ENCODE measurements at regions not wholly inside any gene's neighbourhood (a gene's known extent, or its start where the extent isn't known, plus 50 kb on each side); places are given as distances from the start of the nearest gene placed in this dataset.
A peak's percentile ranks its signal among the peaks of the same experiment; 100 is the strongest.
"Not testable (repeated sequence)": the region's sequence is repeated elsewhere in the genome, so short reads cannot be mapped to it uniquely, and the experiment has no call there.

DNA sequence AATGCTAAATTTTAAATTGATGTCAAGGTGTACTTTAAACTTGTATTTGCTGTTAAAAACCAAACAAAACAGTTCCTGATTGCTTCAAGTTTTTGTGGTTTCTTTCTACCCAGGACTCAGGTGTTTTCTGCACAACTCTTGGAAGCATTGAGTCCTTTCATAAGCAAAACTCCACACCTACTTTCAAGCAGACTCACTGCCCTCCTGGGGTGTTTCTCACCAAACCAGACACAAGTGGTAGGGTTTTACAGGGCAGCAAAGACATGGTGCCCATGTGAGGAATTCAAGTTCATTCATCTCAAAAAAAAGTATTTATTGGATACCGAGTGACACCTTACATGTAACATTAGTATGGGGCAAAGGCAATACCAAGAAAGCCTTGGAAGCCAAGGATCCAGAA, 146.7 kb upstream of the BNIP2 start:
- DNase-seq (ENCODE audit: insufficient read length, low spot score), result no peak
- no peak for FAIRE-seq

DNA sequence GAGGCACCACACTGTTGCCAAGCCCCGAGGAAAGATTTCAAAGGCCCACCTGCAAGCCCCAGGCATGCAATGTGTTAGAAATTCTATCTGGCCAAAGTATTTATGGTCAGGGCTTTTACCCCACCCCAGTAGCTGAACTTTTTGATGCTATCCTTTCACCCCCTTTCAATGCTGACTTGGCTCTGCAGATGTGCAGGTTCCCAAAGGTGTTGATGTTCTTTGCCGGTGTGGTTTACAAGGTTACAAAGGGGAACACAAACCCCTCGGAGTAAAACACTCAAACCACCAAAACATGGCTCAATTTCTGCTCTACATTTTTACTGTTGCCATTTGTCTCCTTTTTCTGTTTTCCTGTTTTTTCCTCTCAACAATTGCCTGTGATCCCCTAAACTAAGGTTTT, 145.4 kb upstream of the BNIP2 start:
- DNase-seq (ENCODE audit: insufficient read length, low spot score) (no peak), FAIRE-seq (no peak)

DNA sequence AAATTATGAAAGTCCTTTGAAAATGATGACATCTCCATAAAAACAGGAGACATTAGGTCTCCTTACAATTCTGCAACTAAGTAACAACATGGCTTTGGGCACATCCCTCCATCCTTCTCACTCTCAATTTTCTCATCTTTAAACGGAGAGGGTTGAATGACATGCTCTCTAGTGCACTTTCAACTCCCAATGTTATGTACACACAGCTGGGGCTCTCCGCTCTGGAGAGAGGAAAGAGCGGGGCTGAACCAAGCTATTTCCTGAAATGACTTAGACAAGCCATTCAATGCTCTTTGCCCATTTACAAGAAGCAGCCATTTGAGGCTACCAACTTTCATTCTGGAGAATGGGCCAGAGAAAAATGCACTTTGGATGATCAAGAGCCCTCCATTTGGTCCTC, 144.2 kb upstream of the BNIP2 start:
- DNase-seq (ENCODE audit: insufficient read length, low spot score), result no peak
- no peak for FAIRE-seq

DNA sequence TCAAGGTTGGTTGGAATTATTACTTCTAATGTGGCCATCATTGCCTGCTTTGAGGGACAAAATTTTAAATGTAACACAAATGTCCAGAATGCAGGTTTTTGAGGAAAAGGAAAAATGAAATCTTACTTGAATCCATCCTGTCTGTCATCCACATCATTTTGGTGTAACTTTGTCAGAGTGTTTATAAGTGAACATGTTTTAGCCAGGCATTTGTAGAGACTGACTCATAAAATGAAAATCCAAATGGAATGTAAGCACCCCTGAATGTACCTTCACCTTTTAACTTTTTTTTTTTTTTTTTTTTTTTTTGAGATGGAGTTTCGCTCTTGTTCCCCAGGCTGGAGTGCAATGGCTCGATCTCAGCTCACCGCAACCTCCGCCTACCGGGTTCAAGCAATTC, 141.8 kb upstream of the BNIP2 start:
- DNase-seq (ENCODE audit: insufficient read length, low spot score) (no peak), FAIRE-seq (no peak)

DNA sequence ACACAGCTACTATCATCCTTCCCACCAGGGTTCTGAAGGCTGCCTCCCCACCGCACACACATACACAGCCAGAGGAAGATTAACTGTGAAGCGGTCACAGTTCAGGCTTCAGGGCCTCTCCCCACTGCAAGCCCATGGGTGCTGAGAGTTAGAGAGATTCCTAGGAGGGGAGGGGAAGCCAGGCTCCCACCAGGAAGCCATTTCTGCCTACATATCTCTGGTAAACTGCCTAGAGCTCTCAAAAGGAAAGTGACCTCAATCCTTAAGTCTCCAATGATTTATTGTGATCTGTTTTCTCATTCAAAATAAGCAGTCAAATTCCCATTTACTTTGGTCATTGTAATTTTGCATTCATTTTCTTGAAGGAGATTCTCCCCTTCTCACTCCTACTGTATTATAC, 141.0 kb upstream of the BNIP2 start:
- DNase-seq (ENCODE audit: insufficient read length, low spot score) (no peak), FAIRE-seq (no peak)

DNA sequence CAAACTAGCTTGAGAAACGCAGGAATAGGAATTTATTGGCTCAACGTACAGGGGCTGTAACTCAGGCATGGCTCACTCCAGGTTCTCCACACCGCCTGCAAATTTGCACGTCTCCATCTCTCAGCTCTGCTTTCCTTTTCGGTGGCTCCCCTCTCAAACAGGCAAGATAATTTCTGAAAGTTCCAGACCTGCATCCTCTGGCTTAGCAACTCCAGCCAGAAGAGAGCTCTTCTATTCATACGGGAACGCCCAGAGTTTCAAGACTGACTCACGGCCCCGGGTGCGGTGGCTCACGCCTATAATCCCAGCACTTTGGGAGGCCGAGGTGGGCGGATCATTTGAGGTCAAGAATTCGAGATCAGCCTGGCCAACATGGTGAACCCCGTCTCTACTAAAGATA, 139.7 kb upstream of the BNIP2 start:
- FAIRE-seq (no peak), DNase-seq (ENCODE audit: insufficient read length, low spot score) (no peak)

DNA sequence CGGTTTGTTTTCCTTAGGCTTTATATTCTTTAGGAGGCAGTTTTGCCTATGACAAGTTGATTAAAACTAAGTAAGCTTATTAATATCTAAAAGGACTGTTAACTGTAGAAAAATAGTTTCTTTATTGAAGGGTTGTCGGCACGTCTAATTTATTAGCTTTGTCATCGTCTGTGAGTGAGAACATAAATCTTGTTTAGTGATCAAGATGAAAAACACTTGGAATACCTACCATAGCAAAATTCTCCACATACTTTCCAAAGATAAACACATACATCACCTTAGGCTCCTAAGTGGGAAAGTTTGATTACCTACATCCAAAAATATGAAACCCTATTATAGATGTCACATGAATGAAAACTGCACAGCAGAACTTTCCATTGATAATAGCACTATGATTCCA, 139.1 kb upstream of the BNIP2 start:
- no peak for FAIRE-seq
- DNase-seq (ENCODE audit: insufficient read length, low spot score), result no peak

DNA sequence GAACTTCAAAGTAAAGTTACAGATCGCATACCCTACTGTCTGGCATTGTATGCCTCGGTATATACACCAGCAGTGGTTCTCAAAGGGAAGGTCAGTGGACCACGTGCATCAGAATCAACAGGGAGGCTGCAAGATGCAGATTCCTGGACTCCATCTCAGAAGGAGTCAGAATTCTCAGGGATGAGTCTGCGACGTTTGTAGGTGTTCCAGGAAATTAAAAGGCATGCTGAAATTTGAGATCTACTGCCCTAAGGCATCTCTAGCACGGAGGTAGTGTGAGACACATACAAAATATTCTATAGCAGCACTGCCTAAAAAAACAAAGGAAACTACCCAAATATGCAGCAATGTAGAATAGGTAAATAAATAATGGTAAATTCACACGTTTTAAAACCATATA, 136.8 kb upstream of the BNIP2 start:
- DNase-seq (ENCODE audit: insufficient read length, low spot score) (no peak), FAIRE-seq (no peak)

DNA sequence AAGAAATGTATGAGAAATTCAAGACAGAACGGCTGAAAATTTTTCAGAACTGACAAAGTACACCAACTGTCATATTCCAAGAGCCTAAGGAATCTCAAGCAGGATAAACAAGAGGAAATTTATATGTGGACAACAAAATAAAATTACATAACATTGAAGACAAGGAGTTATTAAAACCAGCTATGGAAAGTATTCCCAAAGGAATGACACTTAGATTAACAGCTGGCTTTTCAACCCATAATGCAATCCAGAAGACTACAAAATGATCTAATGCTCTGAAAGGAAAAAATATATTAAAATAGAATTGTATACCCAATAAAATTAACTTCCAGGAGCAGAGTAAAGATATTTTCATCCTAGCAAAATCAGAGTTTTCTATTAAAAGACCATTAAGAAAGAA, 132.2 kb upstream of the BNIP2 start:
- no peak for FAIRE-seq
- no peak for DNase-seq (ENCODE audit: insufficient read length, low spot score)

DNA sequence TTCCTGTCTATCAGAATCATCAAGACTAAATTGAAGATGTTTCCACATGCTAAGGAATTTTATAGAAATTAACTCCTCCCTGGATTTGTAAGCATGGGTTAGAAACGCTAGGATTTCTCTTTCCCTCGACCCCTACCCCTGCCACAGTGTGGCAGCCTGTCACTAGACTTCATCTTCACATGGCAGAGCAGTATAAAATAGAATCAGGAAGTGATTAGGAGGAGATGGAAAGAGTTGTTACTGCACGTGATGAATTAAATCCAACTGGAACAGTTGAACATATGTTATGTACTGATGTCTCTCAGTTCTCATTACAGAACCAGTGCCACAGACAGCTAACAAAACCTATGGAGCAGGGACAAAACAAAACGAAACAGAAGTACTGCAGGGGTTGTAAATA, 130.0 kb upstream of the BNIP2 start:
- DNase-seq (ENCODE audit: insufficient read length, low spot score) (no peak), FAIRE-seq (no peak)

DNA sequence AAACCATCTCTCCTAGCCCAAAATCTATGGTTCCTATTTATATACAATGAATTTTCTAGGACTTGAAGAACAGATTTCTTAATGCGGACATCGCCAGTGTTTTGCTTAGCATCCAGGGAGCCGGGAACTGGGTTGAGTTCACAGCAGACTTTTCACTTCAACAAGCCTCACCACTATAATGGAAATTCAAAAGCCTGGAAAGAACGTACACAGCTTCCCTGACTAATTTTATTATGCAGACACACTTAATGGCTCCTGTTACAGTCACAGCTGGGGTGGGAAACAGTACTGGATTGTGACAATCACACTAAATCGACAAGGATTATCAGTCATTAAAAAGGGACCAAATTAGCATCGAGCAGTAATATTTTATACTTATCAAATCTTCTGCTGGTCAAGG, 129.2 kb upstream of the BNIP2 start:
- no peak for DNase-seq (ENCODE audit: insufficient read length, low spot score)
- FAIRE-seq, result no peak

DNA sequence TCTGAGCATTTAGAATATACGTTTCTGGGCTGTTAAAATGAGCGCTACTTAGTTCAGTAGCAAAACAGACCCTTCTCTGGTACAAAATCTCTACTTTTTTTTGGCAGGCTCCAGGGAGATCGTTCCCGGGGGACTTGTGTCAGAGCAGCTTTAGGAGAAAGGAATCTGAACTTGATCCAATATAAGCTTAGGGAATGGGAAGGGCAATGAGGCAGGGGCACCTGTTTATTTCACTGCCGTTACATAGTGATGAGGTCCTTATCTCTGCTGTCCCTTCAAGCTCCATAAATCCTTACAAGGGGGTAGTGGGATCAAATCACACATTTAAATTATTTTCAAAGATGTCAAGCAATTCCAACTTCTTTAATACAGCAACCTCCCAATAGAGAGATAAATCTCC, 128.7 kb upstream of the BNIP2 start:
- no peak for DNase-seq (ENCODE audit: insufficient read length, low spot score)
- no peak for FAIRE-seq

DNA sequence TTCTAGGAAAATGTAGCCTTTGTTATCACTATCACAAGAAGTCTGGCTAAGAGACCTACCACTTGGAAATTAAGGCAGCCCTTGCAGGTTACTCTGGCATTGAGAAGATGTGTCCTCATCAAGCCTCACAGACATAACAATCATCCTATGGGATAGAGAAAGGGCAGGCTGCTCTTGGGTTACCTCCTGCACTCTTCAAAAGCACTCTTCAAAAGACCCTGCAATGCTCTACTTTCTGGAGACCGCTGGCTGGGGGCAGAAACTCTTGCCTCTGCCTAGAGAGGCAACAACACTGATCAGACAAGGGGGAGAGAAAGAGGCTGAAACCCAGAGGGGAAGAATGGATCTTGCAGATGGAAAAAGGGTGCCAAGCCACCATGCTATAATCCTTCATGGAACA, 127.9 kb upstream of the BNIP2 start:
- FAIRE-seq (no peak), DNase-seq (ENCODE audit: insufficient read length, low spot score) (no peak)

DNA sequence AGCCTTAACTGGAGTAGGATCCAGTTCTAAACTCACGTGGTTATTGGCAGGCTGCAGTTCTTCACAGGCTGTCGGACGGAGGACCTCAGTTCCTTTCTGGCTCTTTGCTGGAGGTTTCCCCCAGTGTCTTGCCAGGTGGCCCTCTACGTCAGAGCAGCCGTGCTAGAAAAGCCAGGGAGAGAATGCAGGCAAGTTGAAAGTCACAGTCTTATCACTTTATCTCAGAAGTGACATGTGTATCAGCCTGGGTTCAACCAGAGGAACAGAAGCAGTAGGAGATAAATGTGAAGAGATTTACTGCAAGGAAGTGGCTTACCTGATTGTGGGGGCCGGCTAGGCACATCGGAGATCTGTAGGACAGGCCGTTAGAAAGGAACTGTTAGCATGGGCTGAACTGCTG, 125.3 kb upstream of the BNIP2 start:
- DNase-seq (ENCODE audit: insufficient read length, low spot score) (no peak), FAIRE-seq (no peak)

DNA sequence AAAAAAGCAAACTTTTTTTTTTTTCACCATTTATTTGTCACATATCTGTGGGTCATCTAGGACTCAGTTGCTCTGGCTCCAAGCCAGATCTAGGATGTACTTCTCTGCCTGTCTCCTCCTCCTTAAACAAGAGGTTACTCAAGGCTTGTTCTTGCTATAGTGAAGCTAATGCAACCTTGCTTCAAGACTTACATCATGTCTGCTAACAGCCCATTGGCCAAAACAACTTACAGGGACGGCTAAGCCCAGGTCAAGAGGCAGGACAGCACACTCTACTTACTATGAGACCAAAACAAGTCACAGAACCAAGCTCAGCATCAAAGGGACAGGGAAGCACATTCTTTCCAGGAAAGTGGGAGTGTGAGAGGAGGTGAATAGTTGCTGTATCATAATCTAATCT, 123.8 kb upstream of the BNIP2 start:
- FAIRE-seq, result no peak
- no peak for DNase-seq (ENCODE audit: insufficient read length, low spot score)

DNA sequence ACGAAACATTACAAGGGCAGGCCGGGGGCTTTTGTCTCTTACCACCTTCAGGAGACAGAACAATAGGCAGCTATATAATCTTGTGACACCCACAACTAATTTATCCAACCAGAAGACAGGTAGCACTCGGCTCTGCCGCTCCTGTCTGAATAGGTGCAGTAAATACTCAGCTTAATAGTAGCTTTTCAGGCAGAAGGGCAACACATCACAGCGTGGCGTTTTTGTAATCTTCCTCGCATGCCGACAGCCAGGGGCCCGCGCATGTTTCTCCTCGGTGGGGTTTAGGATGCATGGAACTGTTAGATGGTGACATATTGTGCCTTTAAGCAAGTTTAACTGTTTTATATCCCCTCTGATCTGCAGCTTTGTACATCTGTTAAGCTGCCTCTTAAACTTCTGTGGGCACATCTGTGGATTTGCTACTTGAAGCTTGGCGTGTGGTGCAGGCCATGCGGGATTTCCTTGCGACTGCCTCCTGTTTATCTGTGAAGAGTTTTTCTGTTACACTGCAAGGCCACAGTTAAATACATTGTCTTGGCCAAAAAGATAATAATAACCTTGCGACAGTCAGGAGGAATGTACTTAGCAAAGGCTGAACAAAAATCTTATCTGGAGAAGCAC, 123.2 kb upstream of the BNIP2 start:
- FAIRE-seq (no peak), DNase-seq (ENCODE audit: insufficient read length, low spot score) (no peak)

DNA sequence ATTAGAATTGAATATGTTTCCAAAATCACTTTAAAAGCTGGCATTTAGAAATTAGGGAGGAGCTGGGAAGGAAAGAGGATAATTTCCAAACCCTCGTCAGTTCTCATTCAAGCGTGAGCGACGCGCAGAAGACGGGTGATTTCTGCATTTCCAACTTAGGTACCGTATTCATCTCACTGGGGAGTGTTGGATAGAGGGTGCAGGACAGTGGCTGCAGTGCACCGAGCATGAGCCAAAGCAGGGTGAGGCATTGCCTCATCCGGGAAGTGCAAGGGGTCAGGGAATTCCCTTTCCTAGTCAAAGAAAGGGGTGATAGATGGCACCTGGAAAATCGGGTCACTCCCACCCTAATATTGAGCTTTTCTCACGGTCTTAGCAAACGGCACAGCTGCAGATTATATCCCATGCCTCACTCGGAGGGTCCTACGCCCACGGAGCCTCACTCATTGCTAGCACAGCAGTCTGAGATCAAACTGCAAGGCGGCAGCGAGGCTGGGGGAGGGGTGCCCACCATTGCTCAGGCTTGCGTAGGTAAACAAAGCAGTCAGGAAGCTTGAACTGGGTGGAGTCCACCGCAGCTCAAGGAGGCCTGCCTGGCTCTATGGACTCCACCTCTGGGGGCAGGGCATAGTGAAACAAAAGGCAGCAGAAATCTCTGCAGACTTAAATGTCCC, 114.3 kb upstream of the BNIP2 start:
- DNase-seq (ENCODE audit: insufficient read length, low spot score); FAIRE-seq: not testable (repeated sequence)

DNA sequence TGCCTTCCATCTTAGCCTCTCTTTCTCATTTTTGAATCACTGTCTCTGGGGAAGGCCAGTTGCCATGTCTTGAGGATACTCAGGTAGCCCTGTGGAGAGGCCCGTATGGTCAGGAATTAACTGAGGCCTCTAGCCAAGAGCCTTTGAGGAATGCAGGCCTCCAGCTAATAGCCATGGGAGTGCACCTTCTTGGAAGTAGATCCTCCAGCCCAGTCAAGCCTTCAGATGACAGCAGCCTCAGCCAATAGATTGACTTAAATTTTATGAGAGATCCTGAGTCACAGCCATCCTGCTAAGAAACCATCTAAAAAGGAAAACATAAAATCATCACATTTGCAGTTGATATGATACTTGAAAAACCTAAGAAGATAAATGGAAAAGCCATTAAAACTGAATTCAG, 112.5 kb upstream of the BNIP2 start:
- FAIRE-seq (no peak), DNase-seq (ENCODE audit: insufficient read length, low spot score) (no peak)

DNA sequence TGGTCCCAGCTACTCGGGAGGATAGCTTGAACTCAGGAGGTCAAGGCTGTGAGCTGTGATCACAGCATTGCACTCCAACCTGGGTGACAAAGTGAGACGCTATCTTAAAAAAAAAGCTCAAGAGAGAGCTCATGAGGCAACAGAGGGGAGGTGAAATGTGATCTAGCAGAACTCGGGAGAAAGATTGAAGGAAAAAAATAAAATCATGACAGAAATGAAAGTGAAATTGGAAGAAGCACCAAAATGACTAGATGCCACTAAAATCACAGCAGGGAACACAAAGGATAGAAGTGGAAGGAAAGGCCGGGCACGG, 109.4 kb upstream of the BNIP2 start:
- FAIRE-seq, result no peak

DNA sequence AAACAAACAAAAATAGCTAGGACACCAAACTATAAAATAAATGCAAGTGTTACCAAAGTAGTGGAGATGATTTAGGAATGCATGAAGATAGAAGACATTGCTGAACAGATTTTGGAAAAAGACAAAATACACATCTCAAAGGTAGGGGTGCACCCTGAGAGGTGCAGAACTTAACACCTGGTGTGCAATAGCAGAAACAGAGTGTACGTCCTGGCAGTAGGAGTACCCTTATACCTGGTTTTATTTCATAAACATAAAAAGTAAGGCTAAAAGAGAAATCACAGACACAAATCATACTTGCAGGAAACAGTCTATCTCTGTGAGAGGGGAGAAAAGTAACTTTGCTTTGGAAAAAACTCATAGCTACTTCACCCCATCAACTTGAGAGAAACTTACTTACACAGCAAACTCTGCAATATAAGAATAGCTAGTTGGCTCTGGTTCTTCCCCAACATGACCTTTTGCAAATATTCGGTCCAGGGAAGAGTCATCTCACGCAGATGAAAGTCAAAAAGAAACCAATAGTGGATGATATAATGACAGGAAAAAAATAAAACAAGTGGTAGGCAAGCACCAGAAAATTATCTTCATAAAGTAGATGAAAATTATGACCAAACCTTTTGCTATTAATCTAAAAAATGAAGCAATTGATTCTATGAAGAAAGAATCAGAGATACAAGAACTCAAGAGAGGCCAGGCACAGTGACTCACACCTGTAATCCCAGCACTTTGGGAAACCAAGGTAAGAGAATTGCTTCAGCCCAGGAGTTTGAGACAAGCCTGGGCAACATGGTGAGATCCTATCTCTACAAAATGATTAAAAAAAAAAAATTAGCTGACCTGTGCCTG, 108.9 kb upstream of the BNIP2 start:
- DNase-seq (ENCODE audit: insufficient read length, low spot score) (no peak), FAIRE-seq (peak; percentile 47)

More for the DNA sequence above, 109.4 kb upstream of the BNIP2 start:
- no peak for DNase-seq (ENCODE audit: insufficient read length, low spot score)

DNA sequence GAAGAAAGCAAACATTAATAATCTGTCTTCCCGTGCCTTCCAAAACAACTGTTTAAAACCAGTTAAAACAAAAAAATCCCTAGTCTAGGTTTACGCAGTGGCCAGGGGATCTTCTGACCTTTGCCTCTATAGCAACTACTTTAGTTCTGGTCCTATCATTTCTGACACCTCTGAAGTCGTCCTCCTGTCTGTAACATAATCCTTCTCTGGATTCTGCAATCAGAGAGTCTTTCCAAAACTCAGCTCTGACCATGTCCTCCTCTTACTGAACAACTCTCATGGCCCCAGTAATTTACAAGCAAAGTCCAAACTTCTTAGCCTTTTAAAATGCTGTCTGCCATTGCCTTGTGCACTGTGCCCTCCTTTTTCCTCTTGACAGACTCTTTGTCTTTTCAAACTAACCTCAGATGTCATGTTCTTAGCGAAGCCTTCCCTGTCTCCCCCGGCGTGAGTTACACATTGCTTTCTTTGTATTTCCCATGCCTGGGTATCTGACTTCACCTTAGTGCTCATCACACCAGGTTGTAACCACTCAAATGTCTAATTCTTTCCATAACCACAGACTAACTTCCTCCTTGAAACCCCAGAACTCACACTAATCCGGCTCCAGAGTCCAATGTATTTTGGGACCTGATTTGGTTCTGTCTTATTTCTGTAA, 105.2 kb upstream of the BNIP2 start:
- no peak for FAIRE-seq
- DNase-seq (ENCODE audit: insufficient read length, low spot score), result no peak

DNA sequence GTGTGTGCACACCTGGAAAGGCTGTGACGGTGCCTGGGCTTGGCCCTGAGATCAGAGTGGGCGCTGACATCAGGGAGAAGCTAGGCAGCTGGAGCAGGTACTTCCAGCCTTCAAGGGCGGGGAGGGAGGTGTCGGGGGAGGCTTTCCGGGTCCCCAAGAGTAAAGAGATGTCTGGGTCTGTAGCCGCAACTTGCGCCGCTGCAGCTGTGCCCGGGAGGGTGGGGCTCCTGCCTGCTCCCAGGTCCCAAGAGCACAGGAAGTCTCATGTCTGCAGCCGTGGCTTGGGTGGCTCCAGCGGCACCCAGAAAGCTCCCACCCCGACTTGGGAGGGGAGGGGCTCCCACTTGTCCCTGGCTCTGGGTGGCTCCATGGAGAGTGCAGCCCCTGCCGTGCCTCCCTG, 103.2 kb upstream of the BNIP2 start:
- FAIRE-seq (no peak), DNase-seq (ENCODE audit: insufficient read length, low spot score) (no peak)
